Neural crest cell (in vitro differentiated cells): ENCODE measurements at regions not wholly inside any gene's neighbourhood (a gene's known extent, or its start where the extent isn't known, plus 50 kb on each side); places are given as distances from the start of the nearest gene placed in this dataset.
"Not testable (repeated sequence)": the region's sequence is repeated elsewhere in the genome, so short reads cannot be mapped to it uniquely, and the experiment has no call there.

ENCODE experiments used
- DNase-seq: peaks from one replicate; pipeline ENCODE4 v3.0.0; 2021; ENCODE audit warnings: low read depth, mixed read lengths, low spot score
- H3K27ac Mint-ChIP-seq: one replicate; pipeline ENCODE4 v1.8.0; 2021; ENCODE audit warnings: mild to moderate bottlenecking, mixed read lengths; ENCODE audit not compliant: unreplicated experiment
- H3K27me3 Mint-ChIP-seq: 2 replicates; pipeline ENCODE4 v1.8.0; 2021; ENCODE audit warnings: low read depth, mild to moderate bottlenecking, mixed read lengths
- H3K36me3 Mint-ChIP-seq: 2 replicates; pipeline ENCODE4 v1.8.0; 2021; ENCODE audit warnings: low read depth, mild to moderate bottlenecking, mixed read lengths
- H3K4me1 Mint-ChIP-seq: 2 replicates; pipeline ENCODE4 v1.8.0; 2021; ENCODE audit warnings: mixed read lengths
- H3K4me3 Mint-ChIP-seq: one replicate; pipeline ENCODE4 v1.8.0; 2021; ENCODE audit warnings: mild to moderate bottlenecking, mixed read lengths
- H3K9me3 Mint-ChIP-seq: 2 replicates; pipeline ENCODE4 v1.8.0; 2021; ENCODE audit warnings: mixed read lengths
- TF ChIP-seq, protein P1 (sequence below): fragments of 200-600 bp; sonication (generic); conservative IDR thresholded peaks from 2 replicates; pipeline ENCODE4 v1.5.0; 2021; ENCODE audit warnings: antibody characterized with exemption, mild to moderate bottlenecking

DNA sequence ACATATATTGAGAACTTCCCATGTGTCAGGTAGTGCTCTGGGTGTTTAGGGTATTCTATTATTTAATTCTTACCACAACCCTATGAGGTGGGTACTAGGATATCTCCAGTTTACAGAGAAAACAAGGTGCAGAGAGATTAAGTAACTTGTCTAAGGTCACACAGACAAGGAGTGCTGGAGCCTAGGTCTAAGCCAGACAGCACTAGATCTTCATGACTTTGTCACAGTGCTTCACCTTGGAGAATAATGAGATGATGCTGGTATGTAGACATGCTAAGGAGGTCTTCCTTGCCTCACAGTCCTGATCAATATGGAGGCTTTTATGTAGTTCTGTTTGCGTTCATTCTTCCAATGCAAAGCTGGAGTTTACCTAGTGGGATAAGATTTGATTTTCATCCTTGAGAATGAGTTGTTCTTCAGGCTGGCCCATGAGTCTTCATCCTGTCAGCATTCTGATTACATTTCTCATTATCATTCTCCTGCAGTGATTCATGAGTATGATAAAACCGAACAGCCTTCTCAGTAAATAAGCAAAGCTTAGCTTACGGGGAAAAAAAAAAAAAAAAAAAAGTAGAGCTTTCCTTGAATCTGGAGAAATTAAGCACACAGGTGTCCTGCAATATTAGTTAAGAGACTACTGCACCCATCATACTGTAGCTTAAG, 176.3 kb downstream of the C9orf152 start:
- H3K27me3 Mint-ChIP-seq = no peaks in the 10 kb centered on the region
- H3K36me3 Mint-ChIP-seq = no peaks in the 10 kb centered on the region
- no peak for DNase-seq
- no peak overlapping the region for H3K27ac Mint-ChIP-seq
- TF ChIP-seq, protein P1, sequence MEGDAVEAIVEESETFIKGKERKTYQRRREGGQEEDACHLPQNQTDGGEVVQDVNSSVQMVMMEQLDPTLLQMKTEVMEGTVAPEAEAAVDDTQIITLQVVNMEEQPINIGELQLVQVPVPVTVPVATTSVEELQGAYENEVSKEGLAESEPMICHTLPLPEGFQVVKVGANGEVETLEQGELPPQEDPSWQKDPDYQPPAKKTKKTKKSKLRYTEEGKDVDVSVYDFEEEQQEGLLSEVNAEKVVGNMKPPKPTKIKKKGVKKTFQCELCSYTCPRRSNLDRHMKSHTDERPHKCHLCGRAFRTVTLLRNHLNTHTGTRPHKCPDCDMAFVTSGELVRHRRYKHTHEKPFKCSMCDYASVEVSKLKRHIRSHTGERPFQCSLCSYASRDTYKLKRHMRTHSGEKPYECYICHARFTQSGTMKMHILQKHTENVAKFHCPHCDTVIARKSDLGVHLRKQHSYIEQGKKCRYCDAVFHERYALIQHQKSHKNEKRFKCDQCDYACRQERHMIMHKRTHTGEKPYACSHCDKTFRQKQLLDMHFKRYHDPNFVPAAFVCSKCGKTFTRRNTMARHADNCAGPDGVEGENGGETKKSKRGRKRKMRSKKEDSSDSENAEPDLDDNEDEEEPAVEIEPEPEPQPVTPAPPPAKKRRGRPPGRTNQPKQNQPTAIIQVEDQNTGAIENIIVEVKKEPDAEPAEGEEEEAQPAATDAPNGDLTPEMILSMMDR = no peak
- H3K4me1 Mint-ChIP-seq = peaks cover 50% of the 10 kb centered on the region
- no peaks in the 10 kb centered on the region for H3K9me3 Mint-ChIP-seq
- no peak overlapping the region for H3K4me3 Mint-ChIP-seq

DNA sequence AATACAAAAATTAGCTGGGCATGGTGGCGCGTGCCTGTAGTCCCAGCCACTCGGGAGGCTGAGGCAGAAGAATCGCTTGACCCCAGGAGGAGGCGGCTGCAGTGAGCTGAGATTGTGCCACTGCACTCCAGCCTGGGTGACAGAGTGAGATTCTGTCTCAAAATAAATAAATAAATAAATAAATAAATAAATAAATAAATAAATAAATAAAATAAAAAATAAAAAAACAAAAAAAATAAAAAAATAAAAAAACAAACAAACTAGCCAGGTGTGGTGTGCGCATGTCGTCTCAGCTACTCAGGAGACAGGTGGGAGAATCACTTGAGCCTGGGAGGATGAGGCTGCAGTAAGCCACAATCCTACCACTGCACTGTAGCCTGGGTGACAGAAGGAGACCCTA, 175.4 kb downstream of the C9orf152 start:
- not testable (repeated sequence) for H3K9me3 Mint-ChIP-seq, H3K27ac Mint-ChIP-seq, H3K4me3 Mint-ChIP-seq

DNA sequence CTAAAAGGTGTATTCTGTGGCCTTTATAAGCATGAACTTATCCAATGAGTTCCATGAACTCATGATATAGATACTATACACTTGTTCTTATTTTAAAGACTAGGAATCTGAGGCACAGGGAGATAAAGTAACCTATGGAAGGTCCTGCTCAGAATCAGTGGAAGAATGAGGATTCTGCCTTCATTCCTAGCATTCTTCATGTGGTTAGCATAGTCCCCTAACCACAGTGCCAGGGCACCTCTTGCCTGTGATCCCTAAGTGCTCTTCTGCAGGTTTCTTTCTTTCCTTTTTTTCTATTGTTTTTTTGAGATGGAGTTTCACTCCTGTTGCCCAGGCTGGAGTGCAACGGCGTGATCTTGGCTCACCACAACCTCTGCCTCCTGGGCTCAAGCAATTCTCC, 174.1 kb downstream of the C9orf152 start:
- Mint-ChIP-seq H3K9me3 (no peaks in the 10 kb centered on the region), H3K36me3 (no peaks in the 10 kb centered on the region), H3K4me3 (no peak overlapping the region), H3K27ac (no peak overlapping the region), H3K27me3 (no peaks in the 10 kb centered on the region), H3K4me1 (peaks cover 31% of the 10 kb centered on the region)
- TF ChIP-seq, protein P1 = no peak
- no peak for DNase-seq

More for the DNA sequence above, 175.4 kb downstream of the C9orf152 start:
- H3K27me3 Mint-ChIP-seq, H3K36me3 Mint-ChIP-seq, DNase-seq: not testable (repeated sequence)
- H3K4me1 Mint-ChIP-seq = peaks cover 44% of the 10 kb centered on the region

DNA sequence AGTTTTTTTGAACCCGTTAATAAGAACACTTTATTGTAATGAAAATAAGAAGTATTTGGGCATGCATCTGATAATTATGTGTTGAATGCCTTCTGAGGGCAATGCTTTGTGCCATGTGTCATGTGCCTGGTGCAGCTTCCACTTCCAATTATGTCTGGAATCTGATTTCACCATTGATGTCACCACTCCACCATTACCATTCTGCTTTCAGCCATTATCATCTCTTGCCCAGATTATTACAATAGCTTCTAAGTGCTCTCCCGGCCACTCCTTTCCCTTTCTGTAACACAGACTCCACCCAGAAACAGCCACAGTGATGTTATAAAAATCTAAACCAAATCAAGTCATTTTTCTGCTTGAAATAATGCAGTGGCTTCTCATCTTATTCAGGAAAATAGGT, 171.7 kb downstream of the C9orf152 start:
- H3K36me3 Mint-ChIP-seq = no peaks in the 10 kb centered on the region
- DNase-seq = no peak
- TF ChIP-seq, protein P1 = no peak
- H3K27me3 Mint-ChIP-seq = no peaks in the 10 kb centered on the region
- no peak overlapping the region for H3K4me3 Mint-ChIP-seq
- H3K9me3 Mint-ChIP-seq = no peaks in the 10 kb centered on the region
- no peak overlapping the region for H3K27ac Mint-ChIP-seq
- H3K4me1 Mint-ChIP-seq = peaks cover 11% of the 10 kb centered on the region

DNA sequence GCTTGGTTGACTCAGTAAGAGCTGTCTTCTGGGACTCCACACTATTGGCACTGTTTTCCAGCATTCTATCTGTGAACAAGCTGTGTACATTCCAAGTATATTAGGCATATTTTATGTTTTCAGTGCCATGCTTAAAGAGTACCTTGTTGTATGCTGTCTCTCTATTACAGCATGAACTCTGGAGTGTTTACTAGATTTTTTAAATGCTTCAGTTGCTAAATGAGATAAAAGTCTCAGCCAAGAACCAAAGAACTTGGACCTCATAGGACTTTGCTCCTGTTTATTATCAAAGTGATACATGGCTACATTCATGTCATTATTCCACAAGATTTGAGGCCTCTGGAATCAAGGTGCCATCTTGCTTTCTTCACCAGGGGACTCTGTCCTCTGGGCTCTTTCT, 167.2 kb downstream of the C9orf152 start:
- Mint-ChIP-seq H3K27ac (no peak overlapping the region), H3K36me3 (no peaks in the 10 kb centered on the region), H3K4me1 (peaks cover 11% of the 10 kb centered on the region), H3K4me3 (no peak overlapping the region), H3K9me3 (peaks cover 2% of the 10 kb centered on the region), H3K27me3 (no peaks in the 10 kb centered on the region)
- no peak for DNase-seq
- TF ChIP-seq, protein P1 = no peak

DNA sequence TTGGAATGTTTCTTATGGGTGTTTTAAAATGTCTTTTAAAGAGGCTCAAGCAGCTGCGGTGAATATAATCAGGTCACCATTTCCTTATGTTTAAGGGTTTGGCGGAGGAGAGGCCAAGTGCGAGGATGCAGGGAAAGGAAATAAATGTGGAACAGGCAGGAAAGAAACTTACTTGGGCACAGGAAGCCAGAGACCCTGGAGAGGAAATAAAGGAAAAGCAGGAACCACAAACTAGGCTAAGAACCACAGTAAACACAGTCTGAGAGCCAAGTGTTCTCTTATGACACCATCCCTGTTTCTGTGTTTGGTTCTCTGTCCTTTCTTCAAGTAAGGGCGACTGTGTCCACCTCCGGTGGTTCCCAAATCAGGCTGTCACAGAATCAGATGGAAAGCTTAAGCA, 166.5 kb downstream of the C9orf152 start:
- H3K27ac Mint-ChIP-seq = peak overlapping the region; percentile 5
- TF ChIP-seq, protein P1 = no peak
- H3K27me3 Mint-ChIP-seq = no peaks in the 10 kb centered on the region
- H3K4me3 Mint-ChIP-seq = no peak overlapping the region
- H3K36me3 Mint-ChIP-seq = no peaks in the 10 kb centered on the region
- peaks cover 2% of the 10 kb centered on the region for H3K9me3 Mint-ChIP-seq
- no peak for DNase-seq
- peaks cover 7% of the 10 kb centered on the region for H3K4me1 Mint-ChIP-seq
